H1 (cell line): ENCODE measurements at regions not wholly inside any gene's neighbourhood (a gene's known extent, or its start where the extent isn't known, plus 50 kb on each side); places are given as distances from the start of the nearest gene placed in this dataset.

Experiments used
- CTCF ChIA-PET: fragments of 300-600 bp; sonication (Branson Sonifier 250); formaldehyde crosslinking; loops from one replicate; lab custom pipeline; 2021; ENCODE audit not compliant: partially characterized antibody; lab: Charles Lee
- POLR2A ChIA-PET: fragments of 300-600 bp; sonication (Branson Sonifier 250); formaldehyde crosslinking; loops from one replicate; lab custom pipeline; 2021; ENCODE audit warnings: inconsistent platforms; ENCODE audit not compliant: partially characterized antibody; lab: Charles Lee
- DNase-seq, 2 experiments: peaks; one replicate each; pipeline versions ENCODE4 v3.0.0 to v3.0.0-alpha.2; 2010 to 2022; ENCODE audit warnings: low spot score in 2 of 2, low read depth in 1 of 2, mixed read lengths in 1 of 2
- FAIRE-seq: peaks from 2 replicates; lab custom pipeline; 2011; peaks lifted over from hg19 to GRCh38; lab: Jason Lieb, UNC
- H2AFZ ChIP-seq: 2 replicates; pipeline ENCODE4 v1.8.1; 2012; ENCODE audit warnings: low read length, inconsistent platforms
- H2AK5ac ChIP-seq: 2 replicates; pipeline ENCODE4 v1.6.1; 2013; ENCODE audit warnings: low read depth, low read length
- H2BK120ac ChIP-seq: replicated peaks from 2 replicates; pipeline ENCODE3; 2013; ENCODE audit warnings: low read depth, low read length, inconsistent platforms
- H2BK12ac ChIP-seq: 2 replicates; pipeline ENCODE4 v1.6.1; 2013; ENCODE audit warnings: low read depth, low read length
- H2BK15ac ChIP-seq: 2 replicates; pipeline ENCODE4 v1.6.1; 2013; ENCODE audit warnings: low read length
- H2BK20ac ChIP-seq: 2 replicates; pipeline ENCODE4 v1.6.1; 2013; ENCODE audit warnings: low read length
- H2BK5ac ChIP-seq: 2 replicates; pipeline ENCODE4 v1.6.1; 2013; ENCODE audit warnings: low read depth, low read length
- H3K14ac ChIP-seq: 2 replicates; pipeline ENCODE4 v1.6.1; 2013; ENCODE audit warnings: inconsistent platforms; ENCODE audit not compliant: insufficient read length
- H3K18ac ChIP-seq: 2 replicates; pipeline ENCODE4 v1.6.1; 2013; ENCODE audit warnings: low read length; ENCODE audit errors: extremely low read depth
- H3K23ac ChIP-seq: 2 replicates; pipeline ENCODE4 v1.6.1; 2013; ENCODE audit warnings: inconsistent platforms; ENCODE audit not compliant: insufficient read length
- H3K23me2 ChIP-seq: 2 replicates; pipeline ENCODE4 v1.6.1; 2013; ENCODE audit warnings: low read depth, low read length
- H3K27ac ChIP-seq: 2 replicates; pipeline ENCODE4 v1.6.1; 2011; ENCODE audit warnings: low read depth, low read length, inconsistent platforms
- H3K27me3 ChIP-seq, 4 experiments: replicated peaks in 1 of 4; 1 replicate in 1 of 4; 2 replicates in 3 of 4; pipeline versions ENCODE4 v1.6.1 to v1.8.1; 2011 to 2013; ENCODE audit warnings: low read length in 3 of 4, mild to moderate bottlenecking in 3 of 4, inconsistent platforms in 2 of 4, mixed read lengths in 2 of 4, moderate library complexity in 1 of 4; ENCODE audit not compliant: control insufficient read depth in 3 of 4, insufficient read depth in 3 of 4; ENCODE audit errors: extremely low read depth in 1 of 4
- H3K36me3 ChIP-seq, 4 experiments: 2 replicates each; pipeline versions ENCODE4 v1.6.1 to v1.8.1; 2011 to 2013; ENCODE audit warnings: mild to moderate bottlenecking in 4 of 4, low read length in 3 of 4, moderate library complexity in 2 of 4, control low read depth in 1 of 4, inconsistent platforms in 1 of 4; ENCODE audit not compliant: insufficient read depth in 4 of 4, control insufficient read depth in 2 of 4
- H3K4ac ChIP-seq: replicated peaks from 2 replicates; pipeline ENCODE3; 2013; ENCODE audit warnings: low read length, low read depth, mixed read lengths, inconsistent platforms; ENCODE audit not compliant: insufficient read length
- H3K4me1 ChIP-seq, 4 experiments: replicated peaks in 1 of 4; 1 replicate in 1 of 4; 2 replicates in 3 of 4; pipeline versions ENCODE4 v1.6.1 to v1.8.1; 2011 to 2013; ENCODE audit warnings: low read length in 3 of 4, inconsistent platforms in 2 of 4, mixed read lengths in 1 of 4; ENCODE audit not compliant: insufficient read depth in 4 of 4, control insufficient read depth in 3 of 4
- H3K4me2 ChIP-seq, 2 experiments: 2 replicates each; pipeline versions ENCODE4 v1.6.1 to v1.8.1; 2011 to 2013; ENCODE audit warnings: low read depth in 2 of 2, low read length in 2 of 2, control low read depth in 1 of 2, inconsistent platforms in 1 of 2, mild to moderate bottlenecking in 1 of 2; ENCODE audit not compliant: insufficient read depth in 1 of 2
- H3K4me3 ChIP-seq, 4 experiments: fragments of 200-600, 300-600 bp in 1 of 4; sonication (generic), shearing (Covaris generic), sonication (Bioruptor Twin) in 1 of 4; 2 replicates each; pipeline versions ENCODE4 v1.5.1 to v1.8.1; 2011 to 2016; ENCODE audit warnings: low read length in 4 of 4, low read depth in 3 of 4, control low read depth in 2 of 4, inconsistent platforms in 2 of 4, mild to moderate bottlenecking in 2 of 4, mixed read lengths in 1 of 4, moderate library complexity in 1 of 4; ENCODE audit not compliant: insufficient read depth in 2 of 4; ENCODE audit errors: extremely low read depth in 1 of 4
- H3K56ac ChIP-seq: replicated peaks from 2 replicates; pipeline ENCODE3; 2013; ENCODE audit warnings: low read depth, mild to moderate bottlenecking, mixed read lengths, low read length, inconsistent platforms; ENCODE audit not compliant: insufficient read length
- H3K79me1 ChIP-seq: 2 replicates; pipeline ENCODE4 v1.6.1; 2013; ENCODE audit warnings: low read depth, low read length, control low read depth
- H3K79me2 ChIP-seq, 2 experiments: 2 replicates each; pipeline versions ENCODE4 v1.6.1 to v1.8.1; 2012 to 2013; ENCODE audit warnings: low read length in 2 of 2, mild to moderate bottlenecking in 2 of 2, inconsistent platforms in 1 of 2; ENCODE audit not compliant: insufficient read depth in 2 of 2, control insufficient read depth in 1 of 2
- H3K9ac ChIP-seq, 4 experiments: replicated peaks in 1 of 4; 1 replicate in 1 of 4; 2 replicates in 3 of 4; pipeline versions ENCODE4 v1.6.1 to v1.8.1; 2011 to 2013; ENCODE audit warnings: low read depth in 3 of 4, low read length in 3 of 4, control low read depth in 2 of 4, mild to moderate bottlenecking in 2 of 4, moderate library complexity in 2 of 4, inconsistent platforms in 1 of 4; ENCODE audit errors: extremely low read depth in 1 of 4
- H3K9me3 ChIP-seq, 2 experiments: 2 replicates each; pipeline versions ENCODE4 v1.6.1 to v1.8.1; 2012 to 2013; ENCODE audit warnings: mild to moderate bottlenecking in 2 of 2, moderate library complexity in 2 of 2, control low read depth in 1 of 2, inconsistent platforms in 1 of 2, low read depth in 1 of 2, low read length in 1 of 2, mixed read lengths in 1 of 2; ENCODE audit not compliant: insufficient read depth in 2 of 2
- H4K20me1 ChIP-seq, 2 experiments: replicated peaks in 1 of 2; 2 replicates each; pipeline versions ENCODE3 to v1.8.1; 2011 to 2013; ENCODE audit warnings: inconsistent platforms in 2 of 2, low read length in 2 of 2, mild to moderate bottlenecking in 1 of 2; ENCODE audit not compliant: insufficient read depth in 2 of 2, control insufficient read depth in 1 of 2
- H4K5ac ChIP-seq: 2 replicates; pipeline ENCODE4 v1.6.1; 2013; ENCODE audit warnings: low read length, low read depth, mixed read lengths, inconsistent platforms; ENCODE audit not compliant: insufficient read length
- H4K8ac ChIP-seq: 2 replicates; pipeline ENCODE4 v1.8.0; 2013; ENCODE audit warnings: mild to moderate bottlenecking, moderate library complexity, low read length, inconsistent platforms; ENCODE audit not compliant: insufficient read depth; ENCODE audit errors: extremely low read depth
- H4K91ac ChIP-seq: replicated peaks from 2 replicates; pipeline ENCODE3; 2013; ENCODE audit warnings: low read length, mixed read lengths, inconsistent platforms; ENCODE audit not compliant: insufficient read length
- BRCA1 ChIP-seq: IDR thresholded peaks from 2 replicates; pipeline ENCODE4 v1.6.1; 2012; ENCODE audit warnings: low read depth, low read length, improper control_type of control experiment
- KDM4A ChIP-seq: IDR thresholded peaks from one replicate; pipeline ENCODE4 v1.7.1; 2012; ENCODE audit warnings: low read depth, mild to moderate bottlenecking, moderate library complexity, low read length, inconsistent platforms; ENCODE audit not compliant: severe bottlenecking
- SIN3A ChIP-seq, 2 experiments: IDR thresholded peaks in 1 of 2; conservative IDR thresholded peaks in 1 of 2; 2 replicates each; pipeline ENCODE4 v1.6.1; 2011 to 2012; ENCODE audit warnings: low read length in 2 of 2, improper control_type of control experiment in 1 of 2, low read depth in 1 of 2, mild to moderate bottlenecking in 1 of 2
- SP2 ChIP-seq: IDR thresholded peaks from 2 replicates; pipeline ENCODE4 v1.6.1; 2012; ENCODE audit warnings: mild to moderate bottlenecking, low read length, inconsistent platforms
- SP4 ChIP-seq: IDR thresholded peaks from 2 replicates; pipeline ENCODE4 v1.6.1; 2012; ENCODE audit warnings: low read length, inconsistent platforms
- SRF ChIP-seq: IDR thresholded peaks from 2 replicates; pipeline ENCODE4 v1.6.1; 2011; ENCODE audit warnings: mild to moderate bottlenecking, low read depth, low read length, moderate library complexity
- TBP ChIP-seq: IDR thresholded peaks from 2 replicates; pipeline ENCODE4 v1.6.1; 2011; ENCODE audit warnings: low read depth, low read length, improper control_type of control experiment
- WGBS, 2 experiments: shearing (Covaris generic) in 1 of 2; methylation state at CpG; one replicate each; pipeline versions ENCODE4 v1.1.6 to v1.1.7; 2013 to 2015; ENCODE audit warnings: low lambda C conversion rate in 2 of 2, mixed read lengths in 2 of 2, inconsistent platforms in 1 of 2, low coverage in 1 of 2, missing lambda C conversion rate in 1 of 2; ENCODE audit not compliant: insufficient replicate concordance in 2 of 2, insufficient coverage in 1 of 2, insufficient read length in 1 of 2; ENCODE audit errors: extremely low coverage in 1 of 2, missing lambda C conversion rate in 1 of 2; 5-methylcytosine and 5-hydroxymethylcytosine counted together
- TF ChIP-seq, protein P1 (sequence below): IDR thresholded peaks from 2 replicates; pipeline ENCODE4 v1.6.1; 2011; ENCODE audit warnings: low read depth, mild to moderate bottlenecking, low read length; ENCODE audit not compliant: insufficient read depth
- TF ChIP-seq, protein P2 (sequence below), 3 experiments: IDR thresholded peaks; 1 replicate in 2 of 3; 2 replicates in 1 of 3; pipeline versions ENCODE4 v1.5.1 to v1.6.1; 2011; ENCODE audit warnings: low read length in 3 of 3, mild to moderate bottlenecking in 3 of 3, inconsistent platforms in 2 of 3, low read depth in 1 of 3, moderate library complexity in 1 of 3; ENCODE audit not compliant: insufficient read depth in 1 of 3; ENCODE audit errors: control extremely low read depth in 1 of 3

DNA sequence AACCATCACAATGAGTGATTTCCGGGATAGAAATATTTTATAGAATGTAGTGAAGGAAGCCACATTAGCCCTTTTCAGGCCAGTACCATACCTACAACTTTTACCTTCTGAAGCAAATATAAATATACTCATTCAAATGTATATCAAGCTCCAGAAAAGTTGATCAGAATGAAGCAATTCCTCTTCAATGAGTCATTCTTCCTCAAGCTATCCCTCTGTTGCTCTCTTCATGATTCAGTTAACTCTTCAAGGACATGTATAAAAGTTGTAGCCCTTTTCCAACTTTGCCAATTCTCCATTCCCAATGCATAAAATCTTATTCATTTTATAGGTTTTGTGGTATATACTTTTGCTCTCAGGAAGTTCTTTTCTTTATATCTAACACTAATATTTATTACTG lies 242.1 kb upstream of the RGPD4 start:
- Histone ChIP-seq H3K4me1 (no peaks in the 10 kb centered on the region; a peak in 1 of 7 replicates), H2BK120ac (no peak overlapping the region), H3K27me3 (no peaks in the 10 kb centered on the region), H3K9ac (no peak overlapping the region), H3K23me2 (no peaks in the 10 kb centered on the region), H4K91ac (no peak overlapping the region)
- TF ChIP-seq BRCA1, result no peak
- TF ChIP-seq SP2, result no peak
- no peak for TF ChIP-seq KDM4A
- TF ChIP-seq, protein P1, sequence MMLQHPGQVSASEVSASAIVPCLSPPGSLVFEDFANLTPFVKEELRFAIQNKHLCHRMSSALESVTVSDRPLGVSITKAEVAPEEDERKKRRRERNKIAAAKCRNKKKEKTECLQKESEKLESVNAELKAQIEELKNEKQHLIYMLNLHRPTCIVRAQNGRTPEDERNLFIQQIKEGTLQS, result no peak
- no peak for TF ChIP-seq SIN3A (conservative IDR thresholded peaks at IDR 0.05 in 1 of 2, IDR thresholded peaks at IDR 0.05 in 1 of 2; ENCODE audit: low read depth in 1 of 2, low read length in 2 of 2)
- TF ChIP-seq, protein P2, sequence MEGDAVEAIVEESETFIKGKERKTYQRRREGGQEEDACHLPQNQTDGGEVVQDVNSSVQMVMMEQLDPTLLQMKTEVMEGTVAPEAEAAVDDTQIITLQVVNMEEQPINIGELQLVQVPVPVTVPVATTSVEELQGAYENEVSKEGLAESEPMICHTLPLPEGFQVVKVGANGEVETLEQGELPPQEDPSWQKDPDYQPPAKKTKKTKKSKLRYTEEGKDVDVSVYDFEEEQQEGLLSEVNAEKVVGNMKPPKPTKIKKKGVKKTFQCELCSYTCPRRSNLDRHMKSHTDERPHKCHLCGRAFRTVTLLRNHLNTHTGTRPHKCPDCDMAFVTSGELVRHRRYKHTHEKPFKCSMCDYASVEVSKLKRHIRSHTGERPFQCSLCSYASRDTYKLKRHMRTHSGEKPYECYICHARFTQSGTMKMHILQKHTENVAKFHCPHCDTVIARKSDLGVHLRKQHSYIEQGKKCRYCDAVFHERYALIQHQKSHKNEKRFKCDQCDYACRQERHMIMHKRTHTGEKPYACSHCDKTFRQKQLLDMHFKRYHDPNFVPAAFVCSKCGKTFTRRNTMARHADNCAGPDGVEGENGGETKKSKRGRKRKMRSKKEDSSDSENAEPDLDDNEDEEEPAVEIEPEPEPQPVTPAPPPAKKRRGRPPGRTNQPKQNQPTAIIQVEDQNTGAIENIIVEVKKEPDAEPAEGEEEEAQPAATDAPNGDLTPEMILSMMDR (IDR thresholded peaks at IDR 0.05; ENCODE audit: control extremely low read depth in 1 of 3, insufficient read depth in 1 of 3, low read depth in 1 of 3, low read length in 3 of 3), result no peak
- no peak for TF ChIP-seq TBP
- TF ChIP-seq SRF, result no peak
- TF ChIP-seq SP4, result no peak
- TF ChIP-seq, all 59 proteins: peak for 0
- Histone ChIP-seq H3K14ac (no peak overlapping the region), H3K56ac (no peak overlapping the region), H3K36me3 (no peaks in the 10 kb centered on the region), H2BK12ac (no peak overlapping the region), H3K4me3 (no peak overlapping the region), H3K79me1 (no peaks in the 10 kb centered on the region), H3K23ac (no peak overlapping the region), H3K4ac (no peak overlapping the region), H4K5ac (no peak overlapping the region), H4K20me1 (no peaks in the 10 kb centered on the region), H2BK20ac (no peak overlapping the region), H2AK5ac (no peak overlapping the region), H4K8ac (no peak overlapping the region), H3K18ac (no peak overlapping the region), H3K4me2 (no peak overlapping the region), H3K27ac (no peak overlapping the region), H2BK15ac (no peak overlapping the region), H2BK5ac (no peak overlapping the region), H3K9me3 (no peaks in the 10 kb centered on the region), H3K79me2 (no peaks in the 10 kb centered on the region), H2AFZ (no peak overlapping the region)
- FAIRE-seq, result no peak
- POLR2A ChIA-PET, result no interaction called here
- no peak for DNase-seq
- WGBS, 2 experiments, result 82% methylated on average over 1 of the region's 1 CpG; no CpG with 5 or more reads in 1 of the 2 experiments
- CTCF ChIA-PET, result no interaction called here
